ENCODE measurements at regions not wholly inside any gene's neighbourhood (a gene's known extent, or its start where the extent isn't known, plus 50 kb on each side); places are given as distances from the start of the nearest gene placed in this dataset.

DNA sequence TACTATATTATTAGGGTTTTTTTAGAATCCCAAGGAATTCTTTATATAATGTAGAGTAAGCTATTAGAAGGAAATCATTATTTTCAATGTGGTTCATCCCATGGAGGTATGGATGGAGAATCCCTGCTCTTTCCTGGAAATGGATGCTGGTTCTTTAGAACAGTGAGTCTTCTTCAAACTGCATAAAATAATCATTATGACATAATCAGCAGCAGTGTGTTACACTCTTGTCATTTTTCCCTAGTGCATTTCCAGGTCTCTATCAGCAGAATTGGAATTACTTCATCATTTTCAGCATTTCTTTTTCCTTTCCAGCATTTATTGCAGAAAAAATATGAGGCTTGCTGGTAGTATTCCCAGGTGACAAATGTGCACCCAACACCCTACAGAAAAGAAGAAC lies 168.1 kb downstream of the ETAA1 start:
- no peak for TF ChIP-seq CTCF (IDR thresholded peaks at IDR 0.05; ENCODE audit: borderline replicate concordance, control extremely low read depth, extremely low read depth, insufficient read depth, missing control alignments)
- in situ Hi-C loops (cut with MboI; ENCODE audit: low sequenced_read_pairs, unreplicated experiment): no loop called here
- no peak for DNase-seq (ENCODE audit: low spot score)

GRCh38 chr2:67565761-67566160 lies 168.6 kb downstream of the ETAA1 start:
- in situ Hi-C loops (cut with MboI; ENCODE audit: low sequenced_read_pairs, unreplicated experiment): no loop called here
- DNase-seq (ENCODE audit: low spot score): no peak
- no peak for TF ChIP-seq CTCF (IDR thresholded peaks at IDR 0.05; ENCODE audit: borderline replicate concordance, control extremely low read depth, extremely low read depth, insufficient read depth, missing control alignments)

DNA sequence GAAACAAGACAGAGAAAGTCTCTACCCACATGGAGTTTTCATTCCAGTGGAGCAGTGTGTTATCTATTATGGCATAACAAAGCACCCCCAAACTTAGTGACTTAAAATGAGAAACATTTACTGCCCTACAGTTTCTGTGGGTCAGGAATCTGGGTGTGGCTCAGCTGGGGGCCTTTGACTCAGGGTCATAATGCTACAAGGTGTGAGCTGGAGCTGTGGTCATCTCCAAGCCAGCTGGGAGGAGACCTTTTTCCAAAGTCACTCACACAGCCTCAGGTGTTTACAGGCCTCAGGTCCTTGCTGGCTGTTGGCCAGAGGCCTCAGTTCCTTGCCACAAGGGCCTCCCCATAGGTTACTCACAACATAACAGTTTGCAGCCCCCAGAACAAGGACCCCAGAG lies 169.2 kb downstream of the ETAA1 start:
- no peak for TF ChIP-seq CTCF (IDR thresholded peaks at IDR 0.05; ENCODE audit: borderline replicate concordance, control extremely low read depth, extremely low read depth, insufficient read depth, missing control alignments)
- in situ Hi-C loops (cut with MboI; ENCODE audit: low sequenced_read_pairs, unreplicated experiment): no loop called here
- DNase-seq (ENCODE audit: low spot score): no peak

GRCh38 chr2:67566958-67567635 lies 170.0 kb downstream of the ETAA1 start:
- DNase-seq (ENCODE audit: low spot score): no peak
- no peak for TF ChIP-seq CTCF (IDR thresholded peaks at IDR 0.05; ENCODE audit: borderline replicate concordance, control extremely low read depth, extremely low read depth, insufficient read depth, missing control alignments)
- in situ Hi-C loops (cut with MboI; ENCODE audit: low sequenced_read_pairs, unreplicated experiment): no loop called here

- no peak for TF ChIP-seq CTCF (IDR thresholded peaks at IDR 0.05; ENCODE audit: borderline replicate concordance, control extremely low read depth, extremely low read depth, insufficient read depth, missing control alignments)
These were observed 170.8 kb downstream of the ETAA1 start for GRCh38 chr2:67567886-67568285.

GRCh38 chr2:67570611-67571010 lies 173.5 kb downstream of the ETAA1 start:
- no peak for TF ChIP-seq CTCF (IDR thresholded peaks at IDR 0.05; ENCODE audit: borderline replicate concordance, control extremely low read depth, extremely low read depth, insufficient read depth, missing control alignments)
- in situ Hi-C loops (cut with MboI; ENCODE audit: low sequenced_read_pairs, unreplicated experiment): no loop called here
- DNase-seq (ENCODE audit: low spot score): no peak

More at GRCh38 chr2:67567886-67568285, 170.8 kb downstream of the ETAA1 start:
- in situ Hi-C loops (cut with MboI; ENCODE audit: low sequenced_read_pairs, unreplicated experiment): no loop called here
- DNase-seq (ENCODE audit: low spot score): no peak

All from GM13976 (cell line).